ENCODE measurements at regions not wholly inside any gene's neighbourhood (a gene's known extent, or its start where the extent isn't known, plus 50 kb on each side); places are given as distances from the start of the nearest gene placed in this dataset.
"Not testable (repeated sequence)": the region's sequence is repeated elsewhere in the genome, so short reads cannot be mapped to it uniquely, and the experiment has no call there.

DNA sequence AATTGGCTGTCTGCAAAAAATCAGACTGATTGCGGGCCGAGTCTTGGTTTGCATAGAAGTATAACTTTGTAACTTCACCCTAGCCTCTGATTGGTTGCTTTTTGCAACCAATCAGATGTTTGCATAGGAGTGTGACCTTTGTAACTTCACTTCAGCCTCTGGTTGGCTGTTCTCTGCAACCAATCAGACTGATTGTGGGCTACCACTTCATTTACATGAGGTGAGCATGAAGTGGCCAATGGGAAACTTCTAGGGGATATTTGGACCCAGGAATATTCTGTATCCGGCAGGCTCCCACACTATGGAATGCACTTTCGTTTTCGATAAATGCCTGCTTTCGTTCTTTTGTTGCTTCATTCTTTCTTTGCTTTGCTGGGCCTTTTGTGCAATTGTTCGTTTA is 667.7 kb downstream of the FAM133A start:
- TF ChIP-seq, protein P1, sequence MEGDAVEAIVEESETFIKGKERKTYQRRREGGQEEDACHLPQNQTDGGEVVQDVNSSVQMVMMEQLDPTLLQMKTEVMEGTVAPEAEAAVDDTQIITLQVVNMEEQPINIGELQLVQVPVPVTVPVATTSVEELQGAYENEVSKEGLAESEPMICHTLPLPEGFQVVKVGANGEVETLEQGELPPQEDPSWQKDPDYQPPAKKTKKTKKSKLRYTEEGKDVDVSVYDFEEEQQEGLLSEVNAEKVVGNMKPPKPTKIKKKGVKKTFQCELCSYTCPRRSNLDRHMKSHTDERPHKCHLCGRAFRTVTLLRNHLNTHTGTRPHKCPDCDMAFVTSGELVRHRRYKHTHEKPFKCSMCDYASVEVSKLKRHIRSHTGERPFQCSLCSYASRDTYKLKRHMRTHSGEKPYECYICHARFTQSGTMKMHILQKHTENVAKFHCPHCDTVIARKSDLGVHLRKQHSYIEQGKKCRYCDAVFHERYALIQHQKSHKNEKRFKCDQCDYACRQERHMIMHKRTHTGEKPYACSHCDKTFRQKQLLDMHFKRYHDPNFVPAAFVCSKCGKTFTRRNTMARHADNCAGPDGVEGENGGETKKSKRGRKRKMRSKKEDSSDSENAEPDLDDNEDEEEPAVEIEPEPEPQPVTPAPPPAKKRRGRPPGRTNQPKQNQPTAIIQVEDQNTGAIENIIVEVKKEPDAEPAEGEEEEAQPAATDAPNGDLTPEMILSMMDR (IDR thresholded peaks at IDR 0.05; ENCODE audit: low read depth, low read length, poor library complexity, severe bottlenecking): not testable (repeated sequence)
- not testable (repeated sequence) for TF ChIP-seq EZH2phosphoT487 (IDR thresholded peaks at IDR 0.05; ENCODE audit: borderline replicate concordance, low read length)

All from DOHH2 (cell line).